Mesothelial cell of epicardium (in vitro differentiated cells): ENCODE measurements at regions not wholly inside any gene's neighbourhood (a gene's known extent, or its start where the extent isn't known, plus 50 kb on each side); places are given as distances from the start of the nearest gene placed in this dataset.

Source experiments
- DNase-seq, 2 experiments: peaks; one replicate each; pipeline ENCODE4 v3.0.0; 2021; ENCODE audit warnings: low spot score in 2 of 2; ENCODE audit not compliant: unreplicated experiment in 2 of 2
- H3K27ac Mint-ChIP-seq: 2 replicates; pipeline ENCODE4 v1.8.0; 2021; ENCODE audit warnings: mixed read lengths
- H3K27me3 Mint-ChIP-seq: 2 replicates; pipeline ENCODE4 v1.8.0; 2021; ENCODE audit warnings: low read depth, mixed read lengths
- H3K36me3 Mint-ChIP-seq: 2 replicates; pipeline ENCODE4 v1.8.0; 2021; ENCODE audit warnings: mixed read lengths
- H3K4me1 Mint-ChIP-seq: 2 replicates; pipeline ENCODE4 v1.8.0; 2021; ENCODE audit warnings: mixed read lengths
- H3K4me3 Mint-ChIP-seq: 2 replicates; pipeline ENCODE4 v1.8.0; 2021; ENCODE audit warnings: mild to moderate bottlenecking, moderate library complexity, mixed read lengths
- H3K9me3 Mint-ChIP-seq: 2 replicates; pipeline ENCODE4 v1.8.0; 2021; ENCODE audit warnings: mixed read lengths
- TF ChIP-seq, protein P1 (sequence below): fragments of 200-600 bp; sonication (generic); IDR thresholded peaks from one replicate; pipeline ENCODE4 v1.5.0; 2021; ENCODE audit warnings: antibody characterized with exemption; ENCODE audit not compliant: unreplicated experiment

DNA sequence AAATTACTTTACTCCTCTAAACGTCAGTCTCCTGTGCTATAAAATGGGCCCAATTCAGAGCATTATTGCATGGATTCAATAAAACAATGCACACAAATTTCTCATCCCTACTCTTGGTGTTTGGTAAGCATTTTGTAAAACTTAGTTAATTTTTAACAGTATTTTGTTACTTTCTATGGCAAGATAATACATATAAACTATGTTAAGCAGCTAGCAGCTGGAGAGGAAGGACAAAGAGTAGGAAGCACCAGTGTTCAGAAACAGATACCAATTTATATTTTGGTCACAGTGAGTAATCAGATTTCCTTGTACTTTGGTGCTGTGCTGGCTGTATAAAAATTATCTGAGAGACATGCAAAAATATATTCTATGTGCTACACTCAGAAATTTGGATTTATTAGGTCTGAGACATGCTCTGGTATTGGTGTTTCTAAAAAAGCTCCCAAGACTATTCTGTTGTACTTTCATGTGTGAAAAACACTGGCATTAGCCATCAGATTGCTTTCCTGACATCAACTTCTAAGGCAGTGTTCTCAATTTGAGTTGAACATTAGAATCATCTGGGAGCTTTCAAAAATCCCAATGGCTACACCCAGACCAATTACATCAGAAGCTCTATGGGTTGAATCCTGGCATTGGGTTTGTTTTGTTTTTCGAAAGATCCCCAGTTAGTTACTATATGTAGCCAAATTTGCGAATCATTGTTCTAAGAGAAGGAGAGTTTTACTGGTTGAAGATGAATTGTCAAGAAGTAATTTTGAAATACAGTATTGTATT lies 100.3 kb upstream of the C1orf87 start:
- H3K4me3 Mint-ChIP-seq = no peak overlapping the region
- no peaks in the 10 kb centered on the region for H3K4me1 Mint-ChIP-seq
- H3K9me3 Mint-ChIP-seq = peaks cover 5% of the 10 kb centered on the region
- no peak for DNase-seq
- TF ChIP-seq, protein P1, sequence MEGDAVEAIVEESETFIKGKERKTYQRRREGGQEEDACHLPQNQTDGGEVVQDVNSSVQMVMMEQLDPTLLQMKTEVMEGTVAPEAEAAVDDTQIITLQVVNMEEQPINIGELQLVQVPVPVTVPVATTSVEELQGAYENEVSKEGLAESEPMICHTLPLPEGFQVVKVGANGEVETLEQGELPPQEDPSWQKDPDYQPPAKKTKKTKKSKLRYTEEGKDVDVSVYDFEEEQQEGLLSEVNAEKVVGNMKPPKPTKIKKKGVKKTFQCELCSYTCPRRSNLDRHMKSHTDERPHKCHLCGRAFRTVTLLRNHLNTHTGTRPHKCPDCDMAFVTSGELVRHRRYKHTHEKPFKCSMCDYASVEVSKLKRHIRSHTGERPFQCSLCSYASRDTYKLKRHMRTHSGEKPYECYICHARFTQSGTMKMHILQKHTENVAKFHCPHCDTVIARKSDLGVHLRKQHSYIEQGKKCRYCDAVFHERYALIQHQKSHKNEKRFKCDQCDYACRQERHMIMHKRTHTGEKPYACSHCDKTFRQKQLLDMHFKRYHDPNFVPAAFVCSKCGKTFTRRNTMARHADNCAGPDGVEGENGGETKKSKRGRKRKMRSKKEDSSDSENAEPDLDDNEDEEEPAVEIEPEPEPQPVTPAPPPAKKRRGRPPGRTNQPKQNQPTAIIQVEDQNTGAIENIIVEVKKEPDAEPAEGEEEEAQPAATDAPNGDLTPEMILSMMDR = no peak
- H3K36me3 Mint-ChIP-seq = no peaks in the 10 kb centered on the region
- no peak overlapping the region for H3K27ac Mint-ChIP-seq
- H3K27me3 Mint-ChIP-seq = peaks cover 10% of the 10 kb centered on the region

DNA sequence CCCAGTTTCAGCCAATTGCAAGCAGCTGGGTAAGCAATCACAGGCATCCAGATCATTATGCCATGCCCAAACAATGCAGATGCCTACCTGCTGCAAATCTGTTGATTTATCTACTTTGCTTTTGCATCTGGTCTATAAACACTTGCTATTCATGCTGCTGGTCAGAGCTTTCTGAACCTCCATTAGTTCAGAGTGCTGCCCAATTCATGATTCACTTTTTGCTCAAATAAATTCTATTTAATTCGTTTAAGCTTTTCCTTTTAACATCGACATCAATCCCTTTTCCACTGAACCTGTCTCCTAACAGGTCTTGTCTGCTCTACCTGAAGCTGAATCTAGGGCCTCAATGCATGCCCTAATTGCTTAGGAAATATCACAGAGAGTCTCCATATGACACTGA lies 99.4 kb upstream of the C1orf87 start:
- Mint-ChIP-seq H3K27me3 (peaks cover 10% of the 10 kb centered on the region), H3K36me3 (no peaks in the 10 kb centered on the region), H3K4me3 (no peak overlapping the region), H3K27ac (no peak overlapping the region), H3K4me1 (no peaks in the 10 kb centered on the region), H3K9me3 (peaks cover 5% of the 10 kb centered on the region)
- no peak for DNase-seq
- TF ChIP-seq, protein P1 = no peak

DNA sequence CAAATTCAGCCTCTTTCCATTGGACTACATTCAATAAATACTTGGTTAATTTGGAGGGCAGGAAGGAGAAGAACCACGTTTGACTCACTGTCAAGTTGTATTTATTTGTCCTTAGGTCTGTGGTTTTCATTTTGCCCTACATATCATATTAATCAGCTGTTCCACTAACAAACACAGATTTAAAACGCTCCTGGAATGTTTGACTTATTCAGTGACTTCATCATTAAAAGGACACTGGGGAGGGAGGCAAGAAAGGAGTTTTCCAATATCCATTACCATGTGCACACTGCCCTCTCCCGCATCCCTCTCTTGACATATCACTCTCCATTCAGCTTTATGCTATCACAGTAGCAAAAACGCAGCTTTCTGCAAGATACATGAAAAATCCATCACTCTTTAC lies 98.2 kb upstream of the C1orf87 start:
- Mint-ChIP-seq H3K4me1 (peaks cover 2% of the 10 kb centered on the region), H3K36me3 (no peaks in the 10 kb centered on the region), H3K27ac (no peak overlapping the region), H3K4me3 (no peak overlapping the region), H3K9me3 (peaks cover 5% of the 10 kb centered on the region), H3K27me3 (peaks cover 10% of the 10 kb centered on the region)
- no peak for DNase-seq
- TF ChIP-seq, protein P1 = no peak

DNA sequence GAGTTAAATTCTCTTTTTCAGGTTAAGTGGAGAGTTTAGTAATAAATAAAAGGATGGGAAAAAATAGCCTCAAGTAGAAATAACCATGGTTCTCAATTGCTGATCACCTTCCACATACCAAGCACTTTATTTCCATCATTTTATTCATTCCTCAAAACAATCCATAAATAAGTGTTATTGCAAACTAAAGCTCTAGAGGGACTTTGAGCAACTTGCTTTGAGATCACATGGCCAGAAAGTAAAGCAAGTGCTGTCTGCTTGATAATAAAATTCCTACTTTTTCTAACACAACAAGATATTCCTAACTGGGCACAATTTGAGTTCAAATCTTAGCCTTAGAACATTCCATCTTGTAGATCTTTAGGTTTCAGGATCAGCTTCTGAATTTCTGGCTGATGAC lies 97.1 kb upstream of the C1orf87 start:
- no peak overlapping the region for H3K4me3 Mint-ChIP-seq
- DNase-seq = no peak
- peaks cover 11% of the 10 kb centered on the region for H3K27me3 Mint-ChIP-seq
- no peak overlapping the region for H3K27ac Mint-ChIP-seq
- TF ChIP-seq, protein P1 = no peak
- H3K9me3 Mint-ChIP-seq = peaks cover 5% of the 10 kb centered on the region
- no peaks in the 10 kb centered on the region for H3K36me3 Mint-ChIP-seq
- peaks cover 2% of the 10 kb centered on the region for H3K4me1 Mint-ChIP-seq

DNA sequence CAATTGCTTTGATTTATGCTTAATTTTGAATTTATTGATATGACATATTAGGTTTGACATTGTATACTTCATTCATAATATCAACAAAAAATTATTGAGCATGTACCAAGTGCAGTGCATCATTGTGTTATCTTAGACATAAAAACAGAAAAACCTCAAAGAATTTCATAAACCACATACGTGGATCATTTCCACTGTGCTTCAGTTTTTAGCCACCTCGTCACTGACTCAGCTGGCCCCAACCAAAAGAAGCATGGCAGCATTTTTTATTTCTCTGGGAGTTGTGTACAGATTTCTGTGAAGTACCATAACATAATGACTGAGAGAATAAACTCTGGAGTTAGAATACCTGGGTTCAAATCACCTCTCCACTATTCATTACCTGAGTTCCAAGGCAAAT lies 95.6 kb upstream of the C1orf87 start:
- DNase-seq = no peak
- H3K36me3 Mint-ChIP-seq = no peaks in the 10 kb centered on the region
- H3K4me1 Mint-ChIP-seq = peaks cover 2% of the 10 kb centered on the region

More for the DNA sequence above, 95.6 kb upstream of the C1orf87 start:
- Mint-ChIP-seq H3K27ac (no peak overlapping the region), H3K27me3 (peaks cover 16% of the 10 kb centered on the region), H3K4me3 (no peak overlapping the region), H3K9me3 (peaks cover 5% of the 10 kb centered on the region)
- TF ChIP-seq, protein P1 = no peak
